ENCODE measurements at regions not wholly inside any gene's neighbourhood (a gene's known extent, or its start where the extent isn't known, plus 50 kb on each side); places are given as distances from the start of the nearest gene placed in this dataset.

GRCh38 chr2:43124687-43125057, 101.7 kb downstream of the ZFP36L2 start:
- no peak overlapping the region for H3K27ac ChIP-seq
- DNase-seq (ENCODE audit: low spot score): no peak
- TF ChIP-seq, protein P1, sequence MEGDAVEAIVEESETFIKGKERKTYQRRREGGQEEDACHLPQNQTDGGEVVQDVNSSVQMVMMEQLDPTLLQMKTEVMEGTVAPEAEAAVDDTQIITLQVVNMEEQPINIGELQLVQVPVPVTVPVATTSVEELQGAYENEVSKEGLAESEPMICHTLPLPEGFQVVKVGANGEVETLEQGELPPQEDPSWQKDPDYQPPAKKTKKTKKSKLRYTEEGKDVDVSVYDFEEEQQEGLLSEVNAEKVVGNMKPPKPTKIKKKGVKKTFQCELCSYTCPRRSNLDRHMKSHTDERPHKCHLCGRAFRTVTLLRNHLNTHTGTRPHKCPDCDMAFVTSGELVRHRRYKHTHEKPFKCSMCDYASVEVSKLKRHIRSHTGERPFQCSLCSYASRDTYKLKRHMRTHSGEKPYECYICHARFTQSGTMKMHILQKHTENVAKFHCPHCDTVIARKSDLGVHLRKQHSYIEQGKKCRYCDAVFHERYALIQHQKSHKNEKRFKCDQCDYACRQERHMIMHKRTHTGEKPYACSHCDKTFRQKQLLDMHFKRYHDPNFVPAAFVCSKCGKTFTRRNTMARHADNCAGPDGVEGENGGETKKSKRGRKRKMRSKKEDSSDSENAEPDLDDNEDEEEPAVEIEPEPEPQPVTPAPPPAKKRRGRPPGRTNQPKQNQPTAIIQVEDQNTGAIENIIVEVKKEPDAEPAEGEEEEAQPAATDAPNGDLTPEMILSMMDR (IDR thresholded peaks at IDR 0.05): no peak

GRCh38 chr2:43123981-43124686, 102.3 kb downstream of the ZFP36L2 start:
- TF ChIP-seq, protein P1 (IDR thresholded peaks at IDR 0.05): no peak
- Histone ChIP-seq H3K27ac (no peak overlapping the region), H3K4me3 (no peak overlapping the region)
- DNase-seq (ENCODE audit: low spot score): no peak

More at GRCh38 chr2:43124687-43125057, 101.7 kb downstream of the ZFP36L2 start:
- H3K4me3 ChIP-seq: no peak overlapping the region

- H3K4me3 ChIP-seq: no peak overlapping the region
- no peak overlapping the region for H3K27ac ChIP-seq
- no peak for DNase-seq (ENCODE audit: low spot score)
- TF ChIP-seq, protein P1 (IDR thresholded peaks at IDR 0.05): no peak
Observed at GRCh38 chr2:43123486-43123885, 102.9 kb downstream of the ZFP36L2 start.

GRCh38 chr2:43123028-43123427, 103.4 kb downstream of the ZFP36L2 start:
- Histone ChIP-seq H3K27ac (no peak overlapping the region), H3K4me3 (no peak overlapping the region)
- TF ChIP-seq, protein P1 (IDR thresholded peaks at IDR 0.05): no peak
- no peak for DNase-seq (ENCODE audit: low spot score)

- Histone ChIP-seq H3K4me3 (no peak overlapping the region), H3K27ac (no peak overlapping the region)
- TF ChIP-seq, protein P1 (IDR thresholded peaks at IDR 0.05): no peak
- no peak for DNase-seq (ENCODE audit: low spot score)
Observed at GRCh38 chr2:43121580-43122314, 104.7 kb downstream of the ZFP36L2 start.

DNA sequence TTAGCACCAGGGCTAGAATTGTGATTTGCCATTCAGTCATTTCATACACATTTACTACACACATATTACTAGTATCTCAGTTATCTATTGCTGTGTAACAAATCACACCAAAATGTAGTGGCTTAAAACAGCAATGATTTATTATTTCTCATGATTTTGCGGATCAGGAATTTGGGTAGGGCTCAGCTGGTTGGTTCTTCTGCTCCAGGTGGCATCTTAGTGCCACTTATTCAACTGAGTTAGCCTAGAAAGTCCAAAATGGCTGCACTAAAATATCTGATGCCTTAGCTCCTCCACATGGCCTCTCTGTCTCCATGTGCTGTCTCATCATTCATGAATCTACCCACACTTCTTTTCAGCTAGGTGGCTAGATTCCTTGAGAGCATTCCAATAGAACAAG, 107.1 kb downstream of the ZFP36L2 start:
- no peak for DNase-seq (ENCODE audit: low spot score)
- TF ChIP-seq, protein P1 (IDR thresholded peaks at IDR 0.05): no peak

More for the DNA sequence above, 107.1 kb downstream of the ZFP36L2 start:
- no peak overlapping the region for H3K4me3 ChIP-seq
- H3K27ac ChIP-seq: no peak overlapping the region

Data from coronary artery (tissue), 2 donors.